AG04450 (cell line): ENCODE measurements at regions not wholly inside any gene's neighbourhood (a gene's known extent, or its start where the extent isn't known, plus 50 kb on each side); places are given as distances from the start of the nearest gene placed in this dataset.

Experiments
- CTCF ChIA-PET: fragments of 300-600, 350-600 bp; formaldehyde crosslinking; extraction: SDS; loops from one replicate; lab custom pipeline; 2022; ENCODE audit warnings: antibody characterized with exemption, inconsistent platforms; lab: Charles Lee
- POLR2A ChIA-PET: fragments of 350-600 bp; formaldehyde crosslinking; extraction: SDS; loops from one replicate; lab custom pipeline; 2021; ENCODE audit warnings: antibody characterized with exemption, inconsistent platforms; lab: Yijun Ruan, JAX
- DNase-seq: peaks from one replicate; pipeline ENCODE4 v3.0.0-alpha.2; 2011; ENCODE audit warnings: low read depth, low spot score
- H3K27ac ChIP-seq: one replicate; pipeline ENCODE4 v1.5.1; 2012; ENCODE audit warnings: low read depth, low read length, control low read depth
- H3K27me3 ChIP-seq: one replicate; pipeline ENCODE4 v1.6.0; 2012; ENCODE audit warnings: low read length; ENCODE audit not compliant: control insufficient read depth, insufficient read depth
- H3K4me3 ChIP-seq: 2 replicates; pipeline ENCODE4 v1.5.1; 2011; ENCODE audit warnings: mild to moderate bottlenecking, low read depth, low read length, control low read depth
- H3K9me3 ChIP-seq: 2 replicates; pipeline ENCODE4 v1.5.1; 2012; ENCODE audit warnings: low read length; ENCODE audit not compliant: control insufficient read depth, insufficient read depth
- CTCF ChIP-seq: IDR thresholded peaks from 2 replicates; pipeline ENCODE4 v1.5.1; 2011; ENCODE audit warnings: low read depth, low read length, control low read depth, inconsistent platforms

GRCh38 chr15:46589088-46589487 is 954.3 kb downstream of the SQOR start:
- POLR2A ChIA-PET = no interaction called here
- no peak overlapping the region for H3K27ac ChIP-seq
- no peaks in the 10 kb centered on the region for H3K27me3 ChIP-seq
- no peak for DNase-seq
- no peak for TF ChIP-seq CTCF
- CTCF ChIA-PET = no interaction called here
- H3K9me3 ChIP-seq = peaks cover 4% of the 10 kb centered on the region
- no peak overlapping the region for H3K4me3 ChIP-seq

GRCh38 chr15:46591462-46591861 is 956.6 kb downstream of the SQOR start:
- peaks cover 7% of the 10 kb centered on the region for H3K9me3 ChIP-seq
- TF ChIP-seq CTCF = no peak

GRCh38 chr15:46595016-46595415 is 960.2 kb downstream of the SQOR start:
- no peak for DNase-seq
- Histone ChIP-seq H3K4me3 (no peak overlapping the region), H3K9me3 (0 out of 2 replicates have a peak, but pooled peaks cover 2% of the 10 kb centered on the region), H3K27me3 (no peaks in the 10 kb centered on the region), H3K27ac (no peak overlapping the region)
- ChIA-PET CTCF (no interaction called here), POLR2A (no interaction called here)
- no peak for TF ChIP-seq CTCF

More at GRCh38 chr15:46591462-46591861, 956.6 kb downstream of the SQOR start:
- Histone ChIP-seq H3K4me3 (no peak overlapping the region), H3K27ac (no peak overlapping the region), H3K27me3 (no peaks in the 10 kb centered on the region)
- DNase-seq = no peak
- CTCF ChIA-PET = no interaction called here
- POLR2A ChIA-PET = no interaction called here

- DNase-seq = no peak
- POLR2A ChIA-PET = no interaction called here
- Histone ChIP-seq H3K9me3 (peaks cover 4% of the 10 kb centered on the region; the same call in 1 of the 2 replicates), H3K27ac (no peak overlapping the region), H3K27me3 (no peaks in the 10 kb centered on the region), H3K4me3 (no peak overlapping the region)
- CTCF ChIA-PET = no interaction called here
- TF ChIP-seq CTCF = no peak
Observed at GRCh38 chr15:46607077-46607476, 972.2 kb downstream of the SQOR start.

- Histone ChIP-seq H3K27ac (no peak overlapping the region), H3K27me3 (no peaks in the 10 kb centered on the region), H3K4me3 (no peak overlapping the region), H3K9me3 (no peaks in the 10 kb centered on the region; the same call in none of the 2 replicates)
- POLR2A ChIA-PET = no interaction called here
- no peak for TF ChIP-seq CTCF
- CTCF ChIA-PET = no interaction called here
- DNase-seq = no peak
Observed at GRCh38 chr15:46616033-46616432, 981.2 kb downstream of the SQOR start.
